ENCODE measurements at regions not wholly inside any gene's neighbourhood (a gene's known extent, or its start where the extent isn't known, plus 50 kb on each side); places are given as distances from the start of the nearest gene placed in this dataset.

DNA sequence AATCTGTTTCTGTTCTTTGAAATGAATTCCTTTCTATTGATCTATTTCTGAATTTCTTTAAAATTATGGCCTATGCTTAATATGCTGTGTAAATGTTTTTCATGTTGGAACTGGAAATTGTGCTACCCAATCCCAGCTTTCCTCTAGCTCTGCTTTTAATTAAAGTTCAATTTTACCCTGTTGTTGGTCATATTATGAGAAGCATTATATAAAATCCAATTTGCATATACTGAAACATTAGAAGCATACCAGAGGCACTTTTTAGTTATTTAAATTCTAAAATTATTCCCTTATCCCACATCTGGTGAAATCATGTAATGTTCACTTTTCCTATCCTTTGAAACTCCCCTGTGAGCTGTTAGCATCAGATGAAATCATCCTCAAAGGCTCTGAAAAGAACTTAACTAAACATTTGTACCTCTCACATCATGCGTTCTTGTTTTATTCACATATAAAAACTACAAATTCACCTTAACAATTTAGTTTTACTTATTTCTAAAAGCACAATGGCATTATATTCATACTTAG is 160.6 kb upstream of the COL21A1 start:
- H3K4me1 Mint-ChIP-seq: no peaks in the 10 kb centered on the region
- no peaks in the 10 kb centered on the region for H3K36me3 Mint-ChIP-seq (ENCODE audit: low read depth)
- Histone ChIP-seq H3K4me1 (ENCODE audit: insufficient read depth) (no peaks in the 10 kb centered on the region), H3K9me2 (ENCODE audit: insufficient read depth) (no peaks in the 10 kb centered on the region; the same call in none of the 2 replicates), H3K27ac (ENCODE audit: low read depth) (no peak overlapping the region), H3K27me3 (ENCODE audit: insufficient read depth) (no peaks in the 10 kb centered on the region), H2AFZ (no peak overlapping the region), H3K4me2 (no peak overlapping the region), H4K20me1 (replicated peaks; ENCODE audit: insufficient read depth) (no peaks in the 10 kb centered on the region), H3K4me3 (no peak overlapping the region), H3K36me3 (ENCODE audit: insufficient read depth) (no peaks in the 10 kb centered on the region), H3F3A (replicated peaks; ENCODE audit: low read depth) (no peaks in the 10 kb centered on the region), H3K79me2 (replicated peaks; ENCODE audit: insufficient read depth) (no peaks in the 10 kb centered on the region)
- ATAC-seq (no peak), DNase-seq (ENCODE audit: low spot score) (no peak)
- no peaks in the 10 kb centered on the region for H3K27me3 Mint-ChIP-seq (ENCODE audit: insufficient read depth, low read depth, poor library complexity)
- TF ChIP-seq ZNF114 (CRISPR knock-in tag; IDR thresholded peaks at IDR 0.05) (no peak), CREB1 (CRISPR knock-in tag; IDR thresholded peaks at IDR 0.05; ENCODE audit: low read depth) (no peak), POLR2AphosphoS5 (IDR thresholded peaks at IDR 0.05; ENCODE audit: low read depth) (no peak), EZH2 (IDR thresholded peaks at IDR 0.05; ENCODE audit: low read depth, unreplicated experiment) (no peak)
- TF ChIP-seq, protein P1, sequence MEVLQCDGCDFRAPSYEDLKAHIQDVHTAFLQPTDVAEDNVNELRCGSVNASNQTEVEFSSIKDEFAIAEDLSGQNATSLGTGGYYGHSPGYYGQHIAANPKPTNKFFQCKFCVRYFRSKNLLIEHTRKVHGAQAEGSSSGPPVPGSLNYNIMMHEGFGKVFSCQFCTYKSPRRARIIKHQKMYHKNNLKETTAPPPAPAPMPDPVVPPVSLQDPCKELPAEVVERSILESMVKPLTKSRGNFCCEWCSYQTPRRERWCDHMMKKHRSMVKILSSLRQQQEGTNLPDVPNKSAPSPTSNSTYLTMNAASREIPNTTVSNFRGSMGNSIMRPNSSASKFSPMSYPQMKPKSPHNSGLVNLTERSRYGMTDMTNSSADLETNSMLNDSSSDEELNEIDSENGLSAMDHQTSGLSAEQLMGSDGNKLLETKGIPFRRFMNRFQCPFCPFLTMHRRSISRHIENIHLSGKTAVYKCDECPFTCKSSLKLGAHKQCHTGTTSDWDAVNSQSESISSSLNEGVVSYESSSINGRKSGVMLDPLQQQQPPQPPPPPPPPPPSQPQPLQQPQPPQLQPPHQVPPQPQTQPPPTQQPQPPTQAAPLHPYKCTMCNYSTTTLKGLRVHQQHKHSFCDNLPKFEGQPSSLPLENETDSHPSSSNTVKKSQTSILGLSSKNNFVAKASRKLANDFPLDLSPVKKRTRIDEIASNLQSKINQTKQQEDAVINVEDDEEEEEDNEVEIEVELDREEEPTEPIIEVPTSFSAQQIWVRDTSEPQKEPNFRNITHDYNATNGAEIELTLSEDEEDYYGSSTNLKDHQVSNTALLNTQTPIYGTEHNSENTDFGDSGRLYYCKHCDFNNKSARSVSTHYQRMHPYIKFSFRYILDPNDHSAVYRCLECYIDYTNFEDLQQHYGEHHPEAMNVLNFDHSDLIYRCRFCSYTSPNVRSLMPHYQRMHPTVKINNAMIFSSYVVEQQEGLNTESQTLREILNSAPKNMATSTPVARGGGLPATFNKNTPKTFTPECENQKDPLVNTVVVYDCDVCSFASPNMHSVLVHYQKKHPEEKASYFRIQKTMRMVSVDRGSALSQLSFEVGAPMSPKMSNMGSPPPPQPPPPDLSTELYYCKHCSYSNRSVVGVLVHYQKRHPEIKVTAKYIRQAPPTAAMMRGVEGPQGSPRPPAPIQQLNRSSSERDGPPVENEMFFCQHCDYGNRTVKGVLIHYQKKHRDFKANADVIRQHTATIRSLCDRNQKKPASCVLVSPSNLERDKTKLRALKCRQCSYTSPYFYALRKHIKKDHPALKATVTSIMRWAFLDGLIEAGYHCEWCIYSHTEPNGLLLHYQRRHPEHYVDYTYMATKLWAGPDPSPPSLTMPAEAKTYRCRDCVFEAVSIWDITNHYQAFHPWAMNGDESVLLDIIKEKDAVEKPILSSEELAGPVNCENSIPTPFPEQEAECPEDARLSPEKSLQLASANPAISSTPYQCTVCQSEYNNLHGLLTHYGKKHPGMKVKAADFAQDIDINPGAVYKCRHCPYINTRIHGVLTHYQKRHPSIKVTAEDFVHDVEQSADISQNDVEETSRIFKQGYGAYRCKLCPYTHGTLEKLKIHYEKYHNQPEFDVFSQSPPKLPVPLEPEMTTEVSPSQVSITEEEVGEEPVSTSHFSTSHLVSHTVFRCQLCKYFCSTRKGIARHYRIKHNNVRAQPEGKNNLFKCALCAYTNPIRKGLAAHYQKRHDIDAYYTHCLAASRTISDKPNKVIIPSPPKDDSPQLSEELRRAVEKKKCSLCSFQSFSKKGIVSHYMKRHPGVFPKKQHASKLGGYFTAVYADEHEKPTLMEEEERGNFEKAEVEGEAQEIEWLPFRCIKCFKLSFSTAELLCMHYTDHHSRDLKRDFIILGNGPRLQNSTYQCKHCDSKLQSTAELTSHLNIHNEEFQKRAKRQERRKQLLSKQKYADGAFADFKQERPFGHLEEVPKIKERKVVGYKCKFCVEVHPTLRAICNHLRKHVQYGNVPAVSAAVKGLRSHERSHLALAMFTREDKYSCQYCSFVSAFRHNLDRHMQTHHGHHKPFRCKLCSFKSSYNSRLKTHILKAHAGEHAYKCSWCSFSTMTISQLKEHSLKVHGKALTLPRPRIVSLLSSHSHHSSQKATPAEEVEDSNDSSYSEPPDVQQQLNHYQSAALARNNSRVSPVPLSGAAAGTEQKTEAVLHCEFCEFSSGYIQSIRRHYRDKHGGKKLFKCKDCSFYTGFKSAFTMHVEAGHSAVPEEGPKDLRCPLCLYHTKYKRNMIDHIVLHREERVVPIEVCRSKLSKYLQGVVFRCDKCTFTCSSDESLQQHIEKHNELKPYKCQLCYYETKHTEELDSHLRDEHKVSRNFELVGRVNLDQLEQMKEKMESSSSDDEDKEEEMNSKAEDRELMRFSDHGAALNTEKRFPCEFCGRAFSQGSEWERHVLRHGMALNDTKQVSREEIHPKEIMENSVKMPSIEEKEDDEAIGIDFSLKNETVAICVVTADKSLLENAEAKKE (CRISPR knock-in tag; IDR thresholded peaks at IDR 0.05): no peak
- TF ChIP-seq, protein P2, sequence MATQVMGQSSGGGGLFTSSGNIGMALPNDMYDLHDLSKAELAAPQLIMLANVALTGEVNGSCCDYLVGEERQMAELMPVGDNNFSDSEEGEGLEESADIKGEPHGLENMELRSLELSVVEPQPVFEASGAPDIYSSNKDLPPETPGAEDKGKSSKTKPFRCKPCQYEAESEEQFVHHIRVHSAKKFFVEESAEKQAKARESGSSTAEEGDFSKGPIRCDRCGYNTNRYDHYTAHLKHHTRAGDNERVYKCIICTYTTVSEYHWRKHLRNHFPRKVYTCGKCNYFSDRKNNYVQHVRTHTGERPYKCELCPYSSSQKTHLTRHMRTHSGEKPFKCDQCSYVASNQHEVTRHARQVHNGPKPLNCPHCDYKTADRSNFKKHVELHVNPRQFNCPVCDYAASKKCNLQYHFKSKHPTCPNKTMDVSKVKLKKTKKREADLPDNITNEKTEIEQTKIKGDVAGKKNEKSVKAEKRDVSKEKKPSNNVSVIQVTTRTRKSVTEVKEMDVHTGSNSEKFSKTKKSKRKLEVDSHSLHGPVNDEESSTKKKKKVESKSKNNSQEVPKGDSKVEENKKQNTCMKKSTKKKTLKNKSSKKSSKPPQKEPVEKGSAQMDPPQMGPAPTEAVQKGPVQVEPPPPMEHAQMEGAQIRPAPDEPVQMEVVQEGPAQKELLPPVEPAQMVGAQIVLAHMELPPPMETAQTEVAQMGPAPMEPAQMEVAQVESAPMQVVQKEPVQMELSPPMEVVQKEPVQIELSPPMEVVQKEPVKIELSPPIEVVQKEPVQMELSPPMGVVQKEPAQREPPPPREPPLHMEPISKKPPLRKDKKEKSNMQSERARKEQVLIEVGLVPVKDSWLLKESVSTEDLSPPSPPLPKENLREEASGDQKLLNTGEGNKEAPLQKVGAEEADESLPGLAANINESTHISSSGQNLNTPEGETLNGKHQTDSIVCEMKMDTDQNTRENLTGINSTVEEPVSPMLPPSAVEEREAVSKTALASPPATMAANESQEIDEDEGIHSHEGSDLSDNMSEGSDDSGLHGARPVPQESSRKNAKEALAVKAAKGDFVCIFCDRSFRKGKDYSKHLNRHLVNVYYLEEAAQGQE (IDR thresholded peaks at IDR 0.05; ENCODE audit: unreplicated experiment): no peak
- TF ChIP-seq, protein P3, sequence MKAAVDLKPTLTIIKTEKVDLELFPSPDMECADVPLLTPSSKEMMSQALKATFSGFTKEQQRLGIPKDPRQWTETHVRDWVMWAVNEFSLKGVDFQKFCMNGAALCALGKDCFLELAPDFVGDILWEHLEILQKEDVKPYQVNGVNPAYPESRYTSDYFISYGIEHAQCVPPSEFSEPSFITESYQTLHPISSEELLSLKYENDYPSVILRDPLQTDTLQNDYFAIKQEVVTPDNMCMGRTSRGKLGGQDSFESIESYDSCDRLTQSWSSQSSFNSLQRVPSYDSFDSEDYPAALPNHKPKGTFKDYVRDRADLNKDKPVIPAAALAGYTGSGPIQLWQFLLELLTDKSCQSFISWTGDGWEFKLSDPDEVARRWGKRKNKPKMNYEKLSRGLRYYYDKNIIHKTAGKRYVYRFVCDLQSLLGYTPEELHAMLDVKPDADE (IDR thresholded peaks at IDR 0.05): no peak
- no peak overlapping the region for H3K4me3 Mint-ChIP-seq
- H3K9me3 Mint-ChIP-seq: no peaks in the 10 kb centered on the region; the same call in 2 of the 3 replicates
- no peak overlapping the region for H3K27ac Mint-ChIP-seq
